Esophagus squamous epithelium (tissue), 4 donors: ENCODE measurements at regions not wholly inside any gene's neighbourhood (a gene's known extent, or its start where the extent isn't known, plus 50 kb on each side); places are given as distances from the start of the nearest gene placed in this dataset.

Source experiments
- POLR2A ChIP-seq, 4 donors: fragments of 450-650 bp; IDR thresholded peaks; one replicate each; pipeline ENCODE4 v1.6.1; 2017; ENCODE audit warnings: antibody characterized with exemption in 4 of 4, mild to moderate bottlenecking in 4 of 4, moderate library complexity in 3 of 4
- TF ChIP-seq, protein P1 (sequence below), 6 experiments: fragments of 450-650 bp in 4 of 6; fragments of 200-600 bp in 2 of 6; sonication (generic) in 2 of 6; IDR thresholded peaks; one replicate each; pipeline ENCODE4 v1.5.1; 2016 to 2019; ENCODE audit warnings: antibody characterized with exemption in 6 of 6, mild to moderate bottlenecking in 4 of 6, moderate library complexity in 4 of 6

DNA sequence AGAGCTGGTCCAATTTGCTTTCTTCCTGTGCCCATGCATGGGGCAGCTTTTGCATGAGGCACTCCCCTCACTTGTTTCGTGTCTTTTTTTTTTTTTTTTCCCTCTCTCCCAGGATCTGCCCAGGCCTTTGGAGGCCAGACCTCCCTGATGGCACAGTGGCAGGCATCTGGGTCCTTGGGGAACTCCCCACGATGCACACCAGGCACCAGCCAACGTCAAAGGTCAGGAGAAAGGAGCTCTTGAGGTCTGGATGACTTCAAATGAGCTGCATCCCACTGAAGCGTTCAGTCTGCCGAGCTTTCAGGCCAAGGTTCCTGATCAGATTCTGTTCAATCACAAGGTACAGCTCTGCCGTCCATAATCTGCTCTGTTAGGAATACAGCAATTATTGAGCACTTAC is 97.2 kb upstream of the CARD11 start:
- TF ChIP-seq POLR2A (IDR thresholded peaks at IDR 0.05): no peak
- TF ChIP-seq, protein P1, sequence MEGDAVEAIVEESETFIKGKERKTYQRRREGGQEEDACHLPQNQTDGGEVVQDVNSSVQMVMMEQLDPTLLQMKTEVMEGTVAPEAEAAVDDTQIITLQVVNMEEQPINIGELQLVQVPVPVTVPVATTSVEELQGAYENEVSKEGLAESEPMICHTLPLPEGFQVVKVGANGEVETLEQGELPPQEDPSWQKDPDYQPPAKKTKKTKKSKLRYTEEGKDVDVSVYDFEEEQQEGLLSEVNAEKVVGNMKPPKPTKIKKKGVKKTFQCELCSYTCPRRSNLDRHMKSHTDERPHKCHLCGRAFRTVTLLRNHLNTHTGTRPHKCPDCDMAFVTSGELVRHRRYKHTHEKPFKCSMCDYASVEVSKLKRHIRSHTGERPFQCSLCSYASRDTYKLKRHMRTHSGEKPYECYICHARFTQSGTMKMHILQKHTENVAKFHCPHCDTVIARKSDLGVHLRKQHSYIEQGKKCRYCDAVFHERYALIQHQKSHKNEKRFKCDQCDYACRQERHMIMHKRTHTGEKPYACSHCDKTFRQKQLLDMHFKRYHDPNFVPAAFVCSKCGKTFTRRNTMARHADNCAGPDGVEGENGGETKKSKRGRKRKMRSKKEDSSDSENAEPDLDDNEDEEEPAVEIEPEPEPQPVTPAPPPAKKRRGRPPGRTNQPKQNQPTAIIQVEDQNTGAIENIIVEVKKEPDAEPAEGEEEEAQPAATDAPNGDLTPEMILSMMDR (IDR thresholded peaks at IDR 0.05): no peak
